Hepatocyte (in vitro differentiated cells): ENCODE measurements at regions not wholly inside any gene's neighbourhood (a gene's known extent, or its start where the extent isn't known, plus 50 kb on each side); places are given as distances from the start of the nearest gene placed in this dataset.

ENCODE experiments used
- EZH2 ChIP-seq: fragments of 200-600 bp; sonication (generic); IDR thresholded peaks from 2 replicates; pipeline ENCODE4 v1.6.1; 2016; ENCODE audit warnings: antibody characterized with exemption, mild to moderate bottlenecking, borderline replicate concordance
- EZH2phosphoT487 ChIP-seq: fragments of 200-600 bp; sonication (generic); IDR thresholded peaks from one replicate; pipeline ENCODE4 v1.6.1; 2018; ENCODE audit warnings: antibody characterized with exemption, mild to moderate bottlenecking, low read depth, moderate library complexity; ENCODE audit not compliant: unreplicated experiment, severe bottlenecking
- TF ChIP-seq, protein P1 (sequence below): fragments of 200-600 bp; sonication (generic); IDR thresholded peaks from 2 replicates; pipeline ENCODE4 v1.5.1; 2016; ENCODE audit warnings: antibody characterized with exemption, mild to moderate bottlenecking; ENCODE audit not compliant: poor library complexity

DNA sequence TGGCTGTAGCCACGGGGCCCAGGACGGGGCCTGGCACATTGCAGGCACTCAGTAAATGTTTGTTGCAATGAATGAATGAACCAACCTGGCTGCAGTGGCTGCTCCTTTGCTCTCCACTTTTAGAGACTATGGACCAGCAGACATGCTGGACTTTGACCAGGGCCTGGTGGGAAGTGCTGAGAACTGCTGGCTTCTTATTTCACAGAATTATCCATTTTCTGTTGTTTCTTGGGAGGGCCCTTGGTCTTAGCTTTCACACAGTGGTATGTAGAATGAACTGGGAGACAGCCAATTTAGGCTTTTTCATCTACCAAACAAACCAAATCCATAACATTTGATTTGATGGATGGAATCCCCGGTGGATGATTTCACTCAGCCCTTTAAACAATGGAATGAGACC lies 78.0 kb upstream of the LHFPL2 start:
- TF ChIP-seq, protein P1, sequence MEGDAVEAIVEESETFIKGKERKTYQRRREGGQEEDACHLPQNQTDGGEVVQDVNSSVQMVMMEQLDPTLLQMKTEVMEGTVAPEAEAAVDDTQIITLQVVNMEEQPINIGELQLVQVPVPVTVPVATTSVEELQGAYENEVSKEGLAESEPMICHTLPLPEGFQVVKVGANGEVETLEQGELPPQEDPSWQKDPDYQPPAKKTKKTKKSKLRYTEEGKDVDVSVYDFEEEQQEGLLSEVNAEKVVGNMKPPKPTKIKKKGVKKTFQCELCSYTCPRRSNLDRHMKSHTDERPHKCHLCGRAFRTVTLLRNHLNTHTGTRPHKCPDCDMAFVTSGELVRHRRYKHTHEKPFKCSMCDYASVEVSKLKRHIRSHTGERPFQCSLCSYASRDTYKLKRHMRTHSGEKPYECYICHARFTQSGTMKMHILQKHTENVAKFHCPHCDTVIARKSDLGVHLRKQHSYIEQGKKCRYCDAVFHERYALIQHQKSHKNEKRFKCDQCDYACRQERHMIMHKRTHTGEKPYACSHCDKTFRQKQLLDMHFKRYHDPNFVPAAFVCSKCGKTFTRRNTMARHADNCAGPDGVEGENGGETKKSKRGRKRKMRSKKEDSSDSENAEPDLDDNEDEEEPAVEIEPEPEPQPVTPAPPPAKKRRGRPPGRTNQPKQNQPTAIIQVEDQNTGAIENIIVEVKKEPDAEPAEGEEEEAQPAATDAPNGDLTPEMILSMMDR: no peak
- TF ChIP-seq EZH2: no peak
- TF ChIP-seq EZH2phosphoT487: no peak
